HCEC 1CT (cell line): ENCODE measurements at regions not wholly inside any gene's neighbourhood (a gene's known extent, or its start where the extent isn't known, plus 50 kb on each side); places are given as distances from the start of the nearest gene placed in this dataset.
A peak's percentile ranks its signal among the peaks of the same experiment; 100 is the strongest.

Experiments used
- DNase-seq: peaks from one replicate; pipeline ENCODE4 v3.0.0-alpha.2; 2017

- DNase-seq = no peak
Observed at GRCh38 chr1:101732261-101732660, 264.5 kb downstream of the OLFM3 start.

- DNase-seq = no peak
Observed at GRCh38 chr1:101733340-101733739, 263.4 kb downstream of the OLFM3 start.

- peak; percentile 86 for DNase-seq
Observed at GRCh38 chr1:101738475-101738874, 258.3 kb downstream of the OLFM3 start.

- no peak for DNase-seq
Observed at GRCh38 chr1:101739146-101739545, 257.6 kb downstream of the OLFM3 start.

GRCh38 chr1:101739826-101740330, 256.8 kb downstream of the OLFM3 start:
- DNase-seq = peak; percentile 63

GRCh38 chr1:101741910-101742309, 254.8 kb downstream of the OLFM3 start:
- no peak for DNase-seq

- DNase-seq = no peak
Observed at GRCh38 chr1:101742509-101742908, 254.2 kb downstream of the OLFM3 start.

- no peak for DNase-seq
Observed at GRCh38 chr1:101745551-101746270, 251.0 kb downstream of the OLFM3 start.

- DNase-seq = no peak
Observed at GRCh38 chr1:101748077-101748476, 248.6 kb downstream of the OLFM3 start.
